ENCODE measurements at regions not wholly inside any gene's neighbourhood (a gene's known extent, or its start where the extent isn't known, plus 50 kb on each side); places are given as distances from the start of the nearest gene placed in this dataset.
"Not testable (repeated sequence)": the region's sequence is repeated elsewhere in the genome, so short reads cannot be mapped to it uniquely, and the experiment has no call there.

DNA sequence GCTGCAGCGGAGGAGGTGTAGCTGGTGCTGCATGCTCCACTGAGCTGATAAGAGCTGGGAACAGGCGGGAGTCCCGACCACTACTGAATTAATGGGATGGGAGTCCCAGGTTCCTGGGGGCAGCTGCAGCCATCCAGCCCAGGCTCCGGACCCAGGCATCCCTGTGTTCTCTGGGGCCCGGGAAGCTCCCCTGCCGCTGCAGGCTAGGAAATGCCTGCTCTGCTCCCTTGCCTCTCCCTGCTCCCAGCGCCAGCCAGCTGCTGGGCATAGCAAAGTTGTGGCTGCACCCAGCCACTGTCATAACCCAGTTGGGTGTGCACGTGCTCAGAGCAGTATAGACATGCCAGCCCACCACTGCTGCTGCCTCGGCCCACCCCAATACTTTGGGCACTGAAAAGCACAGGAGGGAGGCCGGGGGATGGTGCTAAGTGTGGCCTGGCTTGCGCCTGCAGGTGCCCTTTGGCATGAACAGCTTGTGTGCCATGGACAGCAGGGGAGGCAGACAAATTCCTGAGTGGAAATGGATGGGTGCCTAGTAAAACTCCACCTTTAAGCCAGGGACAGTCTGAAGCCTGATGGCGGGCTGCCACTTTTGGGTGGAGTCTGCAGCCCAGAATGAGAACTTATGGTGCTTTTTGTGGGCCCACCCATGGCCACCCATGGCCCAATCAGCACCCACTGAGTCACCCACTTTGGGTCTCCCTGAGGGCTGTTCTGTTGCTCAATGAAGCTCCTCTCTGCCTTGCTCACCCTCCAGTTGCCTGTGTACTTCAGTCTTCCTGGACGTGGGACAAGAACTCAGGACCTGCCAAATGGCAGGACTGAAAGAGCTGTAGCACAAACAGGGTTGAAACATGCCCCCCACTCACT is 219.3 kb upstream of the TMEFF2 start:
- ChIA-PET POLR2A (no interaction called here), CTCF (no interaction called here)

DNA sequence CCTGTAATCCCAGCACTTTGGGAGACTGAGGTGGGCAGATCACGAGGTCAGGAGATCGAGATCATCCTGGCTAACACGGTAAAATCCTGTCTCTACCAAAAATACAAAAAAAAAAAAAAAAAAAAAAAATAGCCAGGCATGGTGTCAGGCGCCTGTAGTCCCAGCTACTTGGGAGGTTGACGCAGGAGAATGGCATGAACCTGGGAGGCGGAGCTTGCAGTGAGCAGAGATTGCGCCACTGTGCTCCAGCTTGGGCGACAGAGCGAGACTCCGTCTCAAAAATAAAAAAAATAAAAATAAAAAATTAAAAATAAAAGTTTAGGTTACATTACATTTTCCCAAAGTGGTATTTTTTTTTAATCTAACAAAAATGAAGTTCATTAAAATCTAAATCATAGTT is 218.1 kb upstream of the TMEFF2 start:
- CTCF ChIA-PET; H3K27ac ChIP-seq (ENCODE audit: extremely low read depth, low read depth, low read length); H3K36me3 ChIP-seq (ENCODE audit: control insufficient read depth in 2 of 2, insufficient read depth in 1 of 2, low read length in 2 of 2); H3K4me1 ChIP-seq (ENCODE audit: control insufficient read depth, insufficient read depth, low read length); POLR2A ChIA-PET; H3K9me3 ChIP-seq (ENCODE audit: control insufficient read depth, insufficient read depth, low read depth, low read length); H3K4me3 ChIP-seq (ENCODE audit: low read depth, low read length): not testable (repeated sequence)
- TF ChIP-seq, protein P1, sequence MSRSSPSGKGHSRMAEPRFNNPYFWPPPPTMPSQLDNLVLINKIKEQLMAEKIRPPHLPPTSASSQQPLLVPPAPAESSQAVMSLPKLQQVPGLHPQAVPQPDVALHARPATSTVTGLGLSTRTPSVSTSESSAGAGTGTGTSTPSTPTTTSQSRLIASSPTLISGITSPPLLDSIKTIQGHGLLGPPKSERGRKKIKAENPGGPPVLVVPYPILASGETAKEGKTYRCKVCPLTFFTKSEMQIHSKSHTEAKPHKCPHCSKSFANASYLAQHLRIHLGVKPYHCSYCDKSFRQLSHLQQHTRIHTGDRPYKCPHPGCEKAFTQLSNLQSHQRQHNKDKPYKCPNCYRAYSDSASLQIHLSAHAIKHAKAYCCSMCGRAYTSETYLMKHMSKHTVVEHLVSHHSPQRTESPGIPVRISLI (tag by site-specific recombination; IDR thresholded peaks at IDR 0.05), result 0 out of 2 replicates have a peak, but pooled peaks have one; percentile 37

More for the DNA sequence above, 219.3 kb upstream of the TMEFF2 start:
- Histone ChIP-seq H3K4me3 (ENCODE audit: low read depth, low read length) (no peak overlapping the region), H3K36me3 (ENCODE audit: control insufficient read depth in 2 of 2, insufficient read depth in 1 of 2, low read length in 2 of 2) (no peaks in the 10 kb centered on the region), H3K4me1 (ENCODE audit: control insufficient read depth, insufficient read depth, low read length) (no peaks in the 10 kb centered on the region), H3K27ac (ENCODE audit: extremely low read depth, low read depth, low read length) (no peak overlapping the region), H3K9me3 (ENCODE audit: control insufficient read depth, insufficient read depth, low read depth, low read length) (no peaks in the 10 kb centered on the region)
- TF ChIP-seq KLF10 (tag by site-specific recombination; IDR thresholded peaks at IDR 0.05) (no peak), ZNF626 (tag by site-specific recombination; IDR thresholded peaks at IDR 0.05) (no peak), ZIC2 (tag by site-specific recombination; IDR thresholded peaks at IDR 0.05) (no peak), ZFP69B (tag by site-specific recombination; IDR thresholded peaks at IDR 0.05) (no peak), ZNF555 (tag by site-specific recombination; conservative IDR thresholded peaks at IDR 0.05) (no peak), ZFHX2 (tag by site-specific recombination; conservative IDR thresholded peaks at IDR 0.05) (no peak)
- TF ChIP-seq, protein P2, sequence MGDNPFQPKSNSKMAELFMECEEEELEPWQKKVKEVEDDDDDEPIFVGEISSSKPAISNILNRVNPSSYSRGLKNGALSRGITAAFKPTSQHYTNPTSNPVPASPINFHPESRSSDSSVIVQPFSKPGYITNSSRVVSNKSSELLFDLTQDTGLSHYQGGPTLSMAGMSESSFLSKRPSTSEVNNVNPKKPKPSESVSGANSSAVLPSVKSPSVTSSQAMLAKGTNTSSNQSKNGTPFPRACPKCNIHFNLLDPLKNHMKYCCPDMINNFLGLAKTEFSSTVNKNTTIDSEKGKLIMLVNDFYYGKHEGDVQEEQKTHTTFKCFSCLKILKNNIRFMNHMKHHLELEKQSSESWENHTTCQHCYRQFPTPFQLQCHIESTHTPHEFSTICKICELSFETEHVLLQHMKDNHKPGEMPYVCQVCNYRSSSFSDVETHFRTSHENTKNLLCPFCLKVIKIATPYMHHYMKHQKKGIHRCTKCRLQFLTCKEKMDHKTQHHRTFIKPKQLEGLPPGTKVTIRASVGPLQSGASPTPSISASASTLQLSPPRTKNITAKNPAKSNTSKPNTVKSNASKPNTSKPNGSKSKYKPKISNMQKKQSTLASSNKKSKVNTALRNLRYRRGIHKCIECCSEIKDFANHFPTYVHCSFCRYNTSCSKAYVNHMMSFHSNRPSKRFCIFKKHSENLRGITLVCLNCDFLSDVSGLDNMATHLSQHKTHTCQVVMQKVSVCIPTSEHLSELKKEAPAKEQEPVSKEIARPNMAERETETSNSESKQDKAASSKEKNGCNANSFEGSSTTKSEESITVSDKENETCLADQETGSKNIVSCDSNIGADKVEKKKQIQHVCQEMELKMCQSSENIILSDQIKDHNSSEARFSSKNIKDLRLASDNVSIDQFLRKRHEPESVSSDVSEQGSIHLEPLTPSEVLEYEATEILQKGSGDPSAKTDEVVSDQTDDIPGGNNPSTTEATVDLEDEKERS (tag by site-specific recombination; IDR thresholded peaks at IDR 0.05), result no peak

DNA sequence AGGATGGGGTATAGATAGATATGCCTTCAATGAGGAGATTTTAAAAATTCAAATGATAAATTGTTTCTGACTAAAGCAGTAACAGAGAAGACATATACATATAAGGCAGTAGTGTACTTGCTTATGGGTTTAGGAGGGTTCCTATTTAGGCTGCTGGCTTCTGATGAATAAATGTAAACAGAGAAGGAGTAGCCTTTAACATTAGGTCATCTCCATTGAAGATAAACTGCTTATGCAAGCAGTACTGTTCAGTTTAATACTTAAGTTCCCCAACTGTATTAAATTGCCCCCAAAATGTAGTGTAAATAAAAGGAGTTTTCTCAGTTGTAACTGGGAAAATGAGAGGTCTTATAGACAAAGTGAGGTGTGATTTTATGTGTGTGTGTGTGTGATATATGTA is 217.7 kb upstream of the TMEFF2 start:
- H3K4me3 ChIP-seq (ENCODE audit: low read depth, low read length), result no peak overlapping the region
- ChIA-PET CTCF (no interaction called here), POLR2A (no interaction called here)
- no peaks in the 10 kb centered on the region for H3K4me1 ChIP-seq (ENCODE audit: control insufficient read depth, insufficient read depth, low read length)
- no peak overlapping the region for H3K27ac ChIP-seq (ENCODE audit: extremely low read depth, low read depth, low read length)
- H3K36me3 ChIP-seq (ENCODE audit: control insufficient read depth in 2 of 2, insufficient read depth in 1 of 2, low read length in 2 of 2), result no peaks in the 10 kb centered on the region
- no peaks in the 10 kb centered on the region for H3K9me3 ChIP-seq (ENCODE audit: control insufficient read depth, insufficient read depth, low read depth, low read length)
- TF ChIP-seq ZNF140 (tag by site-specific recombination; IDR thresholded peaks at IDR 0.05), result no peak
- no peak for TF ChIP-seq ZNF211 (tag by site-specific recombination; IDR thresholded peaks at IDR 0.05; ENCODE audit: low read depth)
- no peak for TF ChIP-seq ZNF248 (tag by site-specific recombination; IDR thresholded peaks at IDR 0.05)
- TF ChIP-seq GLIS1 (tag by site-specific recombination; IDR thresholded peaks at IDR 0.05), result no peak

DNA sequence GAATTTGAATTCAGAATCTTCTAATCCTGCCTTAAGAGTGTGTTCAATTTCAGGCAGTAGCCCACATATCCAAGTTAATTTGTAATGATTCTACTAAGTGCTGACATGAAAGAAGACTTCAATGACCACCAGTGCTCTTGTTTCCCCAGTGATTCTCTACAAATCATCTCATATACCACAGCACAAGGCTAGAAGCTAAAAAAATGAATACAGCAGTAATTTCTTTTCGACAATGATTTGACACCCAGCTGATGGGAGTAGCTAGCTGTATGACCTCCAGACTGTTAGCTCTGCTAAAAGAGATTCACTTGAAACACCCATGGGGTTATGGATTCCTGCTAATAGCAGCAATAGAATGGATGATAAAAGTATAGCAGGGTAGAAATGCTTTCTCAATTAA is 217.0 kb upstream of the TMEFF2 start:
- ChIA-PET CTCF (no interaction called here), POLR2A (no interaction called here)
- no peak for TF ChIP-seq ZSCAN30 (tag by site-specific recombination; IDR thresholded peaks at IDR 0.05)
- no peak for TF ChIP-seq ZNF175 (tag by site-specific recombination; IDR thresholded peaks at IDR 0.05)
- TF ChIP-seq ZNF335 (tag by site-specific recombination; conservative IDR thresholded peaks at IDR 0.05), result no peak
- TF ChIP-seq MZF1 (tag by site-specific recombination; IDR thresholded peaks at IDR 0.05; ENCODE audit: borderline replicate concordance), result no peak
- no peak for TF ChIP-seq ZNF701 (tag by site-specific recombination; IDR thresholded peaks at IDR 0.05)
- TF ChIP-seq ZNF548 (tag by site-specific recombination; IDR thresholded peaks at IDR 0.05), result no peak
- no peak for TF ChIP-seq ZNF350 (tag by site-specific recombination; IDR thresholded peaks at IDR 0.05)
- no peak for TF ChIP-seq ZFP3 (tag by site-specific recombination; IDR thresholded peaks at IDR 0.05; ENCODE audit: low read depth)
- TF ChIP-seq, protein P3, sequence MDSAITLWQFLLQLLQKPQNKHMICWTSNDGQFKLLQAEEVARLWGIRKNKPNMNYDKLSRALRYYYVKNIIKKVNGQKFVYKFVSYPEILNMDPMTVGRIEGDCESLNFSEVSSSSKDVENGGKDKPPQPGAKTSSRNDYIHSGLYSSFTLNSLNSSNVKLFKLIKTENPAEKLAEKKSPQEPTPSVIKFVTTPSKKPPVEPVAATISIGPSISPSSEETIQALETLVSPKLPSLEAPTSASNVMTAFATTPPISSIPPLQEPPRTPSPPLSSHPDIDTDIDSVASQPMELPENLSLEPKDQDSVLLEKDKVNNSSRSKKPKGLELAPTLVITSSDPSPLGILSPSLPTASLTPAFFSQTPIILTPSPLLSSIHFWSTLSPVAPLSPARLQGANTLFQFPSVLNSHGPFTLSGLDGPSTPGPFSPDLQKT (IDR thresholded peaks at IDR 0.05; ENCODE audit: borderline replicate concordance, low read depth, low read length), result no peak
- no peak for TF ChIP-seq ZNF184 (tag by site-specific recombination; IDR thresholded peaks at IDR 0.05)
- no peak for TF ChIP-seq ZNF843 (tag by site-specific recombination; IDR thresholded peaks at IDR 0.05)
- no peak for TF ChIP-seq ZNF221 (tag by site-specific recombination; IDR thresholded peaks at IDR 0.05; ENCODE audit: borderline replicate concordance)
- no peak for TF ChIP-seq ZNF391 (tag by site-specific recombination; IDR thresholded peaks at IDR 0.05; ENCODE audit: borderline replicate concordance, low read depth)

More for the DNA sequence above, 217.0 kb upstream of the TMEFF2 start:
- H3K4me1 ChIP-seq (ENCODE audit: control insufficient read depth, insufficient read depth, low read length), result no peaks in the 10 kb centered on the region
- no peak overlapping the region for H3K4me3 ChIP-seq (ENCODE audit: low read depth, low read length)
- no peaks in the 10 kb centered on the region for H3K9me3 ChIP-seq (ENCODE audit: control insufficient read depth, insufficient read depth, low read depth, low read length)
- H3K27ac ChIP-seq (ENCODE audit: extremely low read depth, low read depth, low read length), result no peak overlapping the region
- no peaks in the 10 kb centered on the region for H3K36me3 ChIP-seq (ENCODE audit: control insufficient read depth in 2 of 2, insufficient read depth in 1 of 2, low read length in 2 of 2)
